Gastroesophageal sphincter (tissue), 4 donors: ENCODE measurements at regions not wholly inside any gene's neighbourhood (a gene's known extent, or its start where the extent isn't known, plus 50 kb on each side); places are given as distances from the start of the nearest gene placed in this dataset.

Experiments
- ATAC-seq: fragments of 150-250 bp; one replicate; pipeline ENCODE4 v1.9.1; 2016; ENCODE audit warnings: mild to moderate bottlenecking, moderate library complexity
- H3K27ac ChIP-seq, 4 donors: fragments of 200-600 bp; sonication (generic) in 3 of 4; 1 replicate in 3 of 4; 2 replicates in 1 of 4; pipeline ENCODE4 v1.5.1; 2016 to 2019
- H3K27me3 ChIP-seq: fragments of 200-600 bp; sonication (generic); one replicate; pipeline ENCODE4 v1.5.1; 2019
- H3K36me3 ChIP-seq, 2 donors: fragments of 200-600 bp; sonication (generic); one replicate each; pipeline ENCODE4 v1.5.1; 2019; ENCODE audit warnings: control low read depth in 1 of 2
- H3K4me1 ChIP-seq, 3 donors: fragments of 200-600 bp; sonication (generic); 1 replicate in 2 of 3; 2 replicates in 1 of 3; pipeline ENCODE4 v1.5.1; 2016 to 2019; ENCODE audit warnings: control low read depth in 2 of 3
- H3K4me3 ChIP-seq, 2 donors: fragments of 200-600 bp; sonication (generic); one replicate each; pipeline ENCODE4 v1.5.1; 2019; ENCODE audit warnings: mild to moderate bottlenecking in 1 of 2, moderate library complexity in 1 of 2
- H3K9me3 ChIP-seq, 3 donors: fragments of 200-600 bp; sonication (generic); one replicate each; pipeline ENCODE4 v1.5.1; 2017 to 2019; ENCODE audit warnings: control low read depth in 2 of 3
- CTCF ChIP-seq, 4 experiments: fragments of 200-600 bp in 2 of 4; fragments of 450-650 bp in 2 of 4; sonication (generic) in 1 of 4; IDR thresholded peaks; one replicate each; pipeline ENCODE4 v1.5.1; 2017 to 2019; ENCODE audit warnings: antibody characterized with exemption in 4 of 4, mild to moderate bottlenecking in 2 of 4, moderate library complexity in 2 of 4
- EP300 ChIP-seq: sonication (generic); formaldehyde crosslinking; IDR thresholded peaks from one replicate; pipeline ENCODE4 v1.6.1; 2017; ENCODE audit warnings: antibody characterized with exemption, mild to moderate bottlenecking
- POLR2A ChIP-seq, 2 donors: fragments of 450-650 bp; IDR thresholded peaks; one replicate each; pipeline ENCODE4 v1.6.1; 2017; ENCODE audit warnings: antibody characterized with exemption in 2 of 2, mild to moderate bottlenecking in 2 of 2, moderate library complexity in 1 of 2
- POLR2AphosphoS5 ChIP-seq: sonication (generic); formaldehyde crosslinking; IDR thresholded peaks from one replicate; pipeline ENCODE4 v1.6.1; 2017; ENCODE audit warnings: antibody characterized with exemption
- whole genome bisulfite sequencing, 2 donors: methylation state at CpG; one replicate each; pipeline ENCODE4 v1.1.5; 2018; ENCODE audit warnings: low coverage in 1 of 2; 5-methylcytosine and 5-hydroxymethylcytosine counted together

GRCh38 chr22:26822313-26822712 lies 164.9 kb downstream of the MIAT start:
- TF ChIP-seq POLR2AphosphoS5 (no peak), POLR2A (IDR thresholded peaks at IDR 0.05) (no peak), EP300 (no peak), CTCF (IDR thresholded peaks at IDR 0.05) (no peak)
- WGBS, 2 donors = 60% methylated on average over 2 of the region's 2 CpGs; no CpG with 5 or more reads in 1 of the 2 donors

DNA sequence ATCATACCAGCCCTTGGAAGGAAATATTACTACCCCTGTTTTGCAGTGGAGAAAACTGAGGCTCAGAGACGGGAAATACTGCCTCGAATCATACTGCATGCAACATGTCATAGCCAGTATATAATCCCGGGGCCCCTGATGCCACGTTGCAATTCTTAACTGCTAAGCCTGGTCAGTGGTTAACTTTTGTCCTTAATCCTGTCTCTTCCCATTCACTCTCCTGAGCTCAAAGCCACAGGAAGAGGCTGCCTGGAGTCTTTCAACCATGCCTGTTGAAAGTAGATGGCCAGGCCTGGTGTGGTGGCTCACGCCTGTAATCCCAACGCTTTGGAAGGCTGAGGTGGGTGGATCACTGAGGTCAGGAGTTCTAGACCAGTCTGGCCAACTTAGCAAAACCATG lies 166.6 kb downstream of the MIAT start:
- no peak overlapping the region for H3K27ac ChIP-seq
- H3K36me3 ChIP-seq = no peaks in the 10 kb centered on the region
- no peak overlapping the region for H3K4me3 ChIP-seq
- ATAC-seq = no peak
- no peaks in the 10 kb centered on the region for H3K27me3 ChIP-seq
- no peaks in the 10 kb centered on the region for H3K4me1 ChIP-seq
- WGBS, 2 donors = 50% methylated on average over 4 of the region's 6 CpGs; no CpG with 5 or more reads in 1 of the 2 donors
- peaks cover 0 to 3% (median 0%) of the 10 kb centered on the region in 3 donors for H3K9me3 ChIP-seq
- TF ChIP-seq EP300 (no peak), CTCF (IDR thresholded peaks at IDR 0.05) (no peak), POLR2A (IDR thresholded peaks at IDR 0.05) (no peak), POLR2AphosphoS5 (no peak)

More at GRCh38 chr22:26822313-26822712, 164.9 kb downstream of the MIAT start:
- Histone ChIP-seq H3K9me3 (peaks cover 0 to 19% (median 0%) of the 10 kb centered on the region in 3 donors), H3K27ac (no peak overlapping the region), H3K27me3 (no peaks in the 10 kb centered on the region), H3K4me3 (no peak overlapping the region), H3K4me1 (no peaks in the 10 kb centered on the region), H3K36me3 (peaks cover 0 to 10% of the 10 kb centered on the region in 2 donors)
- ATAC-seq = no peak

DNA sequence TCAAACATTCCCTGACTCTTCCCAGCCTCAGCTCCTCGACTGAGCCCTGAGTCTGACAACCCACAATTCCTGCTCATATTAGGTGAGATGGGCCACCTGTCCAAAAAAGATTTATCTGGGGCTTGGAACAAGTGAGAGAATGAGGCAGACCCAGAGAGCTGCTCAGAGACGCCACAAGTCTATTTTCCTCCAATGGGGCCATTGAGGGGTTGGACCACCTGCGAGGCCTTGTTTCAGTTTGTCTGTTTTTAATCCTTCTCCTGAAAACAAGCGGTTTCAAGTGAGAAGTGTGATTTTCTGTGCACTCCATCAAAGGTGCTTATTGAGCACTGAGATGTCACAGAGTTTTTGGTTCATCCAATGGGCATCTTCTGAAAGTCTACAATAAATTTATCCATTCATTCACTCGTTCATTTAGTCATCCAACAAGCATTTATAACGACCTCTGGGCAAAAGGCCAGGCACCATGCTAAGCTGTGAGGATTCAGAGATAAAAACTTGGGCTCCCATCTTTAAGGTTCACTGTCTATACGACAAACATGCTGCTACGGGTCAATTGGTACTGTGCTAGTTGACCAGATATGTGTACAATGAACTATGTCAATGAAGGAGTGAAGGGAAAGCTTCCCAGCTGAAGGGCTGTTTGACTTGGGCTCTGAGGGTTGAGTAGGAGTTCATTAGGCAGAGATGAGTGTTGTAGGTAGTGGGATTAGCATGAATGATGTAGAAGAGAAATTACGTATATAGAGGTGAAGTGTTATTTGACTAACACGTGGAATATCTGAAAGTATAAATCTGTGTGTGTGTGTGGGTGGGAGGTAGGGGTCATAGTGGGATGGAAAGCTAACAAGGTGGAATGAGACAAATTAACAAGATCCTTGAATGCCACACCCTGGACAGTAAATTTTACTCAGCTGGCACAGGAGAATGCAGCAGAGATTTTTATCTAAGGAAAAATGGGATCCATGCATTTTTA lies 168.9 kb downstream of the MIAT start:
- H3K4me3 ChIP-seq = no peak overlapping the region
- H3K36me3 ChIP-seq = no peaks in the 10 kb centered on the region
- 69 to 70% methylated on average over 9 of the region's 10 CpGs for WGBS, 2 donors
- ATAC-seq = no peak
- H3K4me1 ChIP-seq = no peaks in the 10 kb centered on the region
- no peaks in the 10 kb centered on the region for H3K9me3 ChIP-seq
- no peaks in the 10 kb centered on the region for H3K27me3 ChIP-seq
- TF ChIP-seq EP300 = no peak
- no peak for TF ChIP-seq CTCF (IDR thresholded peaks at IDR 0.05)
- TF ChIP-seq POLR2A (IDR thresholded peaks at IDR 0.05) = no peak
- TF ChIP-seq POLR2AphosphoS5 = no peak
- H3K27ac ChIP-seq = no peak overlapping the region

- H3K27ac ChIP-seq = no peak overlapping the region
- TF ChIP-seq POLR2A (IDR thresholded peaks at IDR 0.05) (no peak), POLR2AphosphoS5 (no peak), EP300 (no peak), CTCF (IDR thresholded peaks at IDR 0.05) (no peak)
- H3K27me3 ChIP-seq = no peaks in the 10 kb centered on the region
- H3K9me3 ChIP-seq = no peaks in the 10 kb centered on the region
- no peaks in the 10 kb centered on the region for H3K36me3 ChIP-seq
- 94 to 100% methylated on average over 1 to 3 of the region's 4 CpGs for WGBS, 2 donors
- no peak overlapping the region for H3K4me3 ChIP-seq
- no peaks in the 10 kb centered on the region for H3K4me1 ChIP-seq
- ATAC-seq = no peak
Observed at GRCh38 chr22:26827611-26828010, 170.2 kb downstream of the MIAT start.

DNA sequence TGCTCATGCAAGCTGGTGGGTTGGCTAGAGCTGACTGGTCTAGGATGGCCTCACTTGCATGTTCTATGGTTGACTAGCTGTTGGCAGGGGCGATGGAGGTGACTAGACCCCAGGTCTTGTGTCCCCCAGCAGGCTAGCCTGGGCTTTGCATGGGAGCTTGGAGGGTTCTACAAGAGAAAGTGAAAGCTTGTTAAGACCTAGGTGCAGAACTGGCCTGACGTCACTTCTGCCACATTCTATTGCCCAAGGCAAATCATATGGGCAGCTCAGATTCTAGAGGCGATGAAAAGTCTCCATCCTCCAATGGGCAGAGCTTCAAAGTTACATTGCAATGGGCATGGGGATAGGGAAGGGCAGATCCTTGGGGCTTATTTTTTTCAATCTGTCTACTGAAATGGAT lies 170.9 kb downstream of the MIAT start:
- Histone ChIP-seq H3K9me3 (no peaks in the 10 kb centered on the region), H3K4me3 (no peak overlapping the region), H3K27me3 (no peaks in the 10 kb centered on the region), H3K36me3 (no peaks in the 10 kb centered on the region), H3K4me1 (no peaks in the 10 kb centered on the region), H3K27ac (no peak overlapping the region)
- no peak for ATAC-seq
- no CpG with 5 or more reads among the region's 3 CpGs for WGBS, 2 donors
- no peak for TF ChIP-seq POLR2A (IDR thresholded peaks at IDR 0.05)
- no peak for TF ChIP-seq EP300
- TF ChIP-seq CTCF (IDR thresholded peaks at IDR 0.05) = no peak
- TF ChIP-seq POLR2AphosphoS5 = no peak
